Neural crest cell (in vitro differentiated cells): ENCODE measurements at regions not wholly inside any gene's neighbourhood (a gene's known extent, or its start where the extent isn't known, plus 50 kb on each side); places are given as distances from the start of the nearest gene placed in this dataset.

Experiments used
- DNase-seq: peaks from one replicate; pipeline ENCODE4 v3.0.0; 2021; ENCODE audit warnings: low read depth, mixed read lengths, low spot score
- H3K27ac Mint-ChIP-seq: one replicate; pipeline ENCODE4 v1.8.0; 2021; ENCODE audit warnings: mild to moderate bottlenecking, mixed read lengths; ENCODE audit not compliant: unreplicated experiment
- H3K27me3 Mint-ChIP-seq: 2 replicates; pipeline ENCODE4 v1.8.0; 2021; ENCODE audit warnings: low read depth, mild to moderate bottlenecking, mixed read lengths
- H3K36me3 Mint-ChIP-seq: 2 replicates; pipeline ENCODE4 v1.8.0; 2021; ENCODE audit warnings: low read depth, mild to moderate bottlenecking, mixed read lengths
- H3K4me1 Mint-ChIP-seq: 2 replicates; pipeline ENCODE4 v1.8.0; 2021; ENCODE audit warnings: mixed read lengths
- H3K4me3 Mint-ChIP-seq: one replicate; pipeline ENCODE4 v1.8.0; 2021; ENCODE audit warnings: mild to moderate bottlenecking, mixed read lengths
- H3K9me3 Mint-ChIP-seq: 2 replicates; pipeline ENCODE4 v1.8.0; 2021; ENCODE audit warnings: mixed read lengths
- TF ChIP-seq, protein P1 (sequence below): fragments of 200-600 bp; sonication (generic); conservative IDR thresholded peaks from 2 replicates; pipeline ENCODE4 v1.5.0; 2021; ENCODE audit warnings: antibody characterized with exemption, mild to moderate bottlenecking

DNA sequence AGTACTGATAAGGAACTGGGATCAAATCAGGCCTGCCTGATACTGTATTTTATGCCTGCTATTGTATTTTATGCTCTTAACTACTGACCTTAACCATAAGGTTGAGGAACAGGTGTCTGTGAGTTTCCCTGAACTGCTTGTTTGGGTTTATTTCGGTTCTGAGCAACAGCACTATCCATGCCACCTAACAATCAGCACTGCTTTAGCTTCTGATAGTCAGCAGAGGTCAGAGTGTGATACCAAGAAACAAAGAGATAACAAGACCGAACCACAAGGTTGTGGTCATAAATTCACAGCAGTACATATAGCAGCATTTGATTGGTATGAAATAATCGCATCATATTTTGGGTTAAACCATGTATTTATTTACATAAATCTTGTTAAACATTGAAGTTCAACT is 362.2 kb downstream of the FGF13 start:
- TF ChIP-seq, protein P1, sequence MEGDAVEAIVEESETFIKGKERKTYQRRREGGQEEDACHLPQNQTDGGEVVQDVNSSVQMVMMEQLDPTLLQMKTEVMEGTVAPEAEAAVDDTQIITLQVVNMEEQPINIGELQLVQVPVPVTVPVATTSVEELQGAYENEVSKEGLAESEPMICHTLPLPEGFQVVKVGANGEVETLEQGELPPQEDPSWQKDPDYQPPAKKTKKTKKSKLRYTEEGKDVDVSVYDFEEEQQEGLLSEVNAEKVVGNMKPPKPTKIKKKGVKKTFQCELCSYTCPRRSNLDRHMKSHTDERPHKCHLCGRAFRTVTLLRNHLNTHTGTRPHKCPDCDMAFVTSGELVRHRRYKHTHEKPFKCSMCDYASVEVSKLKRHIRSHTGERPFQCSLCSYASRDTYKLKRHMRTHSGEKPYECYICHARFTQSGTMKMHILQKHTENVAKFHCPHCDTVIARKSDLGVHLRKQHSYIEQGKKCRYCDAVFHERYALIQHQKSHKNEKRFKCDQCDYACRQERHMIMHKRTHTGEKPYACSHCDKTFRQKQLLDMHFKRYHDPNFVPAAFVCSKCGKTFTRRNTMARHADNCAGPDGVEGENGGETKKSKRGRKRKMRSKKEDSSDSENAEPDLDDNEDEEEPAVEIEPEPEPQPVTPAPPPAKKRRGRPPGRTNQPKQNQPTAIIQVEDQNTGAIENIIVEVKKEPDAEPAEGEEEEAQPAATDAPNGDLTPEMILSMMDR = no peak
- DNase-seq = no peak
- Mint-ChIP-seq H3K4me3 (no peak overlapping the region), H3K9me3 (peaks cover 7% of the 10 kb centered on the region), H3K36me3 (no peaks in the 10 kb centered on the region), H3K27me3 (no peaks in the 10 kb centered on the region), H3K27ac (no peak overlapping the region), H3K4me1 (no peaks in the 10 kb centered on the region)

DNA sequence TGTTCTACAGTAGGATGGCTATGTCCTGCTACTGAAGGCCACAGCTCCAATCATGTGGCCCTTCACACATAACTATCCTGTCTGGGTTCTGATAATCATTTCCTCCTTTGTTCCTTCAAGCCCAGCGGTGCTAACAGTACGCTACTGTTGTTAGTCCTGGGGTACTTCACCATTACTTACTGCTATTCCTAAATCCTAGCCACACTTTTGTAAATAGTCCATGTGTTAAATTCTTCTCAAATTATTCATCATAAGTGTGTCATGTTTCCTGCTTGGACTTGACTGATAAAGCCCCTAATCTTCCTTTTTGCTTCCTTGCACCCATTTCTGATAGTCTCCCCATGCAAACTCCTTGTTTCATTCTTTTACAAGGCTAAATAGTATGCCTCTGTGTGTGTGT is 332.6 kb downstream of the FGF13 start:
- H3K4me3 Mint-ChIP-seq = no peak overlapping the region
- no peaks in the 10 kb centered on the region for H3K27me3 Mint-ChIP-seq
- H3K27ac Mint-ChIP-seq = no peak overlapping the region
- H3K4me1 Mint-ChIP-seq = no peaks in the 10 kb centered on the region
- TF ChIP-seq, protein P1 = no peak
- H3K9me3 Mint-ChIP-seq = peaks cover 8% of the 10 kb centered on the region
- DNase-seq = no peak
- H3K36me3 Mint-ChIP-seq = peaks cover 7% of the 10 kb centered on the region

DNA sequence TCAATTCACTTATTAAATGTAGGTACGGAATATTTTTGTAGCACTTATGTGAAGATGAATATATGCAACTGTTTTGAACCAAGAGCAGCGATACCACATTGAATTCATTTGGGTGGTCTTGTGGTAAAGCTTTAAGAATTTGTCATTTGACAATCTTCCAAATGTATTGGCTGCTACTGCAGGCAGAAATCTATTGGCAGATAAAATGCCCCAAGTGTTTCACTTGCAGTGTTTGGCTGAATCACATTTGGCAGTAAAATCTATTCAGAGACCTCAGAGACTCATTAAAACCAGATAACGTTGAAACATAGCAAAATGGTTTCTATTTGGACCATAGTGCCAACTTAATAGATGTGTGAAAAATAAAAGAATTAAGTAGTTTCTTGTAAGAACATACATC is 303.4 kb downstream of the FGF13 start:
- Mint-ChIP-seq H3K27ac (no peak overlapping the region), H3K36me3 (no peaks in the 10 kb centered on the region), H3K4me1 (no peaks in the 10 kb centered on the region), H3K9me3 (no peaks in the 10 kb centered on the region), H3K27me3 (no peaks in the 10 kb centered on the region), H3K4me3 (no peak overlapping the region)
- TF ChIP-seq, protein P1 = no peak
- no peak for DNase-seq

DNA sequence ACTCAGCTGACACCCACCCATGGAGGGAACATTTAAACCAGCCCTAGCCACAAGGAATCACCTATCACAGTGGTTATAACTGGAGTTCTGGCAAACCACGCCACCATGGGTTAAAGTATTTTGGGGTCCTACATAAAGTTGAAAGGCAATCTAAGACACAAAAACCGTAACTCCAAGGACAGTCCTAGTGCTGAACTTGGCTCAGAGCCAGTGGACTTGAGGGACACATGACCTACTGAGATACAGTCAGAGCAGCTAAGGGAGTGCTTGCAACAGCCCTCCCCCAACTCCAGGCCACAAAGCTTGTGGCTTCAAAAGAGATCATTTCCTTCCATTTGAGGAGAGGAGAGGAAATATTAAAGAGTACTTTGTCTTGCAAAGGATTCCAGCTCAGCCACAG is 300.5 kb downstream of the FGF13 start:
- H3K4me3 Mint-ChIP-seq = no peak overlapping the region
- no peaks in the 10 kb centered on the region for H3K36me3 Mint-ChIP-seq
- no peak overlapping the region for H3K27ac Mint-ChIP-seq
- no peak for DNase-seq
- TF ChIP-seq, protein P1 = no peak
- H3K27me3 Mint-ChIP-seq = no peaks in the 10 kb centered on the region
- peaks cover 2% of the 10 kb centered on the region for H3K9me3 Mint-ChIP-seq
- no peaks in the 10 kb centered on the region for H3K4me1 Mint-ChIP-seq
